NCI-H226 (cell line): ENCODE measurements at regions not wholly inside any gene's neighbourhood (a gene's known extent, or its start where the extent isn't known, plus 50 kb on each side); places are given as distances from the start of the nearest gene placed in this dataset.
A peak's percentile ranks its signal among the peaks of the same experiment; 100 is the strongest.
"Not testable (repeated sequence)": the region's sequence is repeated elsewhere in the genome, so short reads cannot be mapped to it uniquely, and the experiment has no call there.

ENCODE experiments used
- DNase-seq: peaks from one replicate; pipeline ENCODE4 v3.0.0-alpha.2; 2015

GRCh38 chr5:125451622-125452021, 705.2 kb upstream of the ZNF608 start:
- DNase-seq: no peak

- no peak for DNase-seq
These were observed 706.6 kb upstream of the ZNF608 start for GRCh38 chr5:125452991-125453390.

GRCh38 chr5:125455041-125455440, 708.6 kb upstream of the ZNF608 start:
- DNase-seq: peak; percentile 55

- not testable (repeated sequence) for DNase-seq
These were observed 709.6 kb upstream of the ZNF608 start for GRCh38 chr5:125456005-125456404.

GRCh38 chr5:125457617-125458016, 711.2 kb upstream of the ZNF608 start:
- no peak for DNase-seq

- not testable (repeated sequence) for DNase-seq
These were observed 712.5 kb upstream of the ZNF608 start for GRCh38 chr5:125458949-125459348.

- DNase-seq: peak; percentile 35
These were observed 715.2 kb upstream of the ZNF608 start for GRCh38 chr5:125461641-125462072.

GRCh38 chr5:125463466-125464092, 717.1 kb upstream of the ZNF608 start:
- peak; percentile 32 for DNase-seq

- DNase-seq: no peak
These were observed 718.5 kb upstream of the ZNF608 start for GRCh38 chr5:125464847-125465432.

- no peak for DNase-seq
These were observed 719.3 kb upstream of the ZNF608 start for GRCh38 chr5:125465703-125466102.

- no peak for DNase-seq
These were observed 720.8 kb upstream of the ZNF608 start for GRCh38 chr5:125467222-125467621.

- no peak for DNase-seq
These were observed 724.0 kb upstream of the ZNF608 start for GRCh38 chr5:125470280-125470902.

GRCh38 chr5:125476901-125477585, 730.6 kb upstream of the ZNF608 start:
- peak; percentile 78 for DNase-seq

- DNase-seq: peak; percentile 73
These were observed 731.1 kb upstream of the ZNF608 start for GRCh38 chr5:125477586-125477975.

GRCh38 chr5:125478599-125478998, 732.2 kb upstream of the ZNF608 start:
- no peak for DNase-seq

GRCh38 chr5:125480911-125481310, 734.5 kb upstream of the ZNF608 start:
- DNase-seq: no peak

GRCh38 chr5:125481506-125482465, 735.3 kb upstream of the ZNF608 start:
- DNase-seq: no peak

- no peak for DNase-seq
These were observed 737.2 kb upstream of the ZNF608 start for GRCh38 chr5:125483609-125484008.

- DNase-seq: peak; percentile 96
These were observed 737.9 kb upstream of the ZNF608 start for GRCh38 chr5:125484272-125484741.

GRCh38 chr5:125484742-125485641, 738.6 kb upstream of the ZNF608 start:
- DNase-seq: peak; percentile 93

GRCh38 chr5:125485771-125486170, 739.3 kb upstream of the ZNF608 start:
- no peak for DNase-seq
